ENCODE measurements at regions not wholly inside any gene's neighbourhood (a gene's known extent, or its start where the extent isn't known, plus 50 kb on each side); places are given as distances from the start of the nearest gene placed in this dataset.

DNA sequence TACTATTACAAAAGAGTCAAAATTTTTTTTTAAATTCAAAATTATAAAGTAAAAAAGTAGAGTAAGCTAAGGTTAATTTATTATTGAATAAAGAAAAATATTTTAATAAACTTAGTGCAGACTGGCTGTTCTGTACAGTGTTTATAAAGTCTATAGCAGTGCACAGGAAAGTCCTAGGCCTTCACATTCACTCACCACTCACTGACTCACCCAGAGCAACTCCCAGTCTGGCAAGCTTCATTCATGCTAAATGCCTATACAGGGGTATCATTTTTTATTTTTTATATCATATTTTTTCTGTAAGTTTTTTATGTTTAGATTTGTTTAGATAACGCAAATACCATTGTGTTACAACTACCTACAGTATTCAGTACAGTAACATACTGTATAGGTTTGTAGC lies 700.7 kb upstream of the GRAMD2B start:
- TF ChIP-seq, protein P1, sequence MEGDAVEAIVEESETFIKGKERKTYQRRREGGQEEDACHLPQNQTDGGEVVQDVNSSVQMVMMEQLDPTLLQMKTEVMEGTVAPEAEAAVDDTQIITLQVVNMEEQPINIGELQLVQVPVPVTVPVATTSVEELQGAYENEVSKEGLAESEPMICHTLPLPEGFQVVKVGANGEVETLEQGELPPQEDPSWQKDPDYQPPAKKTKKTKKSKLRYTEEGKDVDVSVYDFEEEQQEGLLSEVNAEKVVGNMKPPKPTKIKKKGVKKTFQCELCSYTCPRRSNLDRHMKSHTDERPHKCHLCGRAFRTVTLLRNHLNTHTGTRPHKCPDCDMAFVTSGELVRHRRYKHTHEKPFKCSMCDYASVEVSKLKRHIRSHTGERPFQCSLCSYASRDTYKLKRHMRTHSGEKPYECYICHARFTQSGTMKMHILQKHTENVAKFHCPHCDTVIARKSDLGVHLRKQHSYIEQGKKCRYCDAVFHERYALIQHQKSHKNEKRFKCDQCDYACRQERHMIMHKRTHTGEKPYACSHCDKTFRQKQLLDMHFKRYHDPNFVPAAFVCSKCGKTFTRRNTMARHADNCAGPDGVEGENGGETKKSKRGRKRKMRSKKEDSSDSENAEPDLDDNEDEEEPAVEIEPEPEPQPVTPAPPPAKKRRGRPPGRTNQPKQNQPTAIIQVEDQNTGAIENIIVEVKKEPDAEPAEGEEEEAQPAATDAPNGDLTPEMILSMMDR (IDR thresholded peaks at IDR 0.05): no peak
- TF ChIP-seq POLR2A (IDR thresholded peaks at IDR 0.05): no peak

Data from tibial nerve (tissue), 3 donors.